ENCODE measurements at regions not wholly inside any gene's neighbourhood (a gene's known extent, or its start where the extent isn't known, plus 50 kb on each side); places are given as distances from the start of the nearest gene placed in this dataset.

- TF ChIP-seq EZH2 (IDR thresholded peaks at IDR 0.05; ENCODE audit: borderline replicate concordance, low read length), result no peak
- no peak for TF ChIP-seq CTCF (IDR thresholded peaks at IDR 0.05; ENCODE audit: low read length)
- Histone ChIP-seq H3K36me3 (ENCODE audit: insufficient read depth, low read length) (no peaks in the 10 kb centered on the region), H3K4me3 (ENCODE audit: low read depth, low read length, poor library complexity, severe bottlenecking) (no peak overlapping the region), H3K79me2 (ENCODE audit: insufficient read depth, low read length) (no peaks in the 10 kb centered on the region), H3K4me1 (ENCODE audit: insufficient read depth, low read length, severe bottlenecking) (no peaks in the 10 kb centered on the region), H3K9me3 (ENCODE audit: low read length) (peaks cover 7% of the 10 kb centered on the region), H3K9ac (ENCODE audit: low read length) (no peak overlapping the region), H4K20me1 (ENCODE audit: insufficient read depth, low read length) (no peaks in the 10 kb centered on the region), H2AFZ (ENCODE audit: low read length) (no peak overlapping the region), H3K27me3 (ENCODE audit: insufficient read depth, low read length) (no peaks in the 10 kb centered on the region), H3K27ac (ENCODE audit: low read depth, low read length, poor library complexity, severe bottlenecking) (no peak overlapping the region), H3K9me2 (ENCODE audit: low read depth, low read length) (no peaks in the 10 kb centered on the region), H3F3A (ENCODE audit: insufficient read depth, low read length) (no peaks in the 10 kb centered on the region), H3K4me2 (ENCODE audit: low read length) (no peak overlapping the region)
Measured at GRCh38 chr4:123937581-123937980, 541.0 kb downstream of the SPRY1 start.

- H3K27ac ChIP-seq (ENCODE audit: low read depth, low read length, poor library complexity, severe bottlenecking), result no peak overlapping the region
- H3K27me3 ChIP-seq (ENCODE audit: insufficient read depth, low read length), result no peaks in the 10 kb centered on the region
- no peak overlapping the region for H3K4me3 ChIP-seq (ENCODE audit: low read depth, low read length, poor library complexity, severe bottlenecking)
- no peak for TF ChIP-seq EZH2 (IDR thresholded peaks at IDR 0.05; ENCODE audit: borderline replicate concordance, low read length)
- no peak for TF ChIP-seq CTCF (IDR thresholded peaks at IDR 0.05; ENCODE audit: low read length)
- H3K4me2 ChIP-seq (ENCODE audit: low read length), result no peak overlapping the region
- no peak overlapping the region for H3K9ac ChIP-seq (ENCODE audit: low read length)
- H3K79me2 ChIP-seq (ENCODE audit: insufficient read depth, low read length), result no peaks in the 10 kb centered on the region
- H3K9me2 ChIP-seq (ENCODE audit: low read depth, low read length), result no peaks in the 10 kb centered on the region
- no peaks in the 10 kb centered on the region for H3K36me3 ChIP-seq (ENCODE audit: insufficient read depth, low read length)
- peaks cover 9% of the 10 kb centered on the region for H3K9me3 ChIP-seq (ENCODE audit: low read length)
- H3F3A ChIP-seq (ENCODE audit: insufficient read depth, low read length), result no peaks in the 10 kb centered on the region
- H3K4me1 ChIP-seq (ENCODE audit: insufficient read depth, low read length, severe bottlenecking), result no peaks in the 10 kb centered on the region
- H4K20me1 ChIP-seq (ENCODE audit: insufficient read depth, low read length), result no peaks in the 10 kb centered on the region
- H2AFZ ChIP-seq (ENCODE audit: low read length), result no peak overlapping the region
Measured at GRCh38 chr4:123939621-123940020, 543.0 kb downstream of the SPRY1 start.

- no peaks in the 10 kb centered on the region for H3F3A ChIP-seq (ENCODE audit: insufficient read depth, low read length)
- TF ChIP-seq CTCF (IDR thresholded peaks at IDR 0.05; ENCODE audit: low read length) (no peak), EZH2 (IDR thresholded peaks at IDR 0.05; ENCODE audit: borderline replicate concordance, low read length) (no peak)
- H3K27me3 ChIP-seq (ENCODE audit: insufficient read depth, low read length), result no peaks in the 10 kb centered on the region
- H3K4me2 ChIP-seq (ENCODE audit: low read length), result no peak overlapping the region
- peaks cover 9% of the 10 kb centered on the region for H3K9me3 ChIP-seq (ENCODE audit: low read length)
- H3K4me3 ChIP-seq (ENCODE audit: low read depth, low read length, poor library complexity, severe bottlenecking), result no peak overlapping the region
- no peaks in the 10 kb centered on the region for H3K4me1 ChIP-seq (ENCODE audit: insufficient read depth, low read length, severe bottlenecking)
- H3K36me3 ChIP-seq (ENCODE audit: insufficient read depth, low read length), result no peaks in the 10 kb centered on the region
- no peak overlapping the region for H2AFZ ChIP-seq (ENCODE audit: low read length)
- no peaks in the 10 kb centered on the region for H4K20me1 ChIP-seq (ENCODE audit: insufficient read depth, low read length)
- H3K9ac ChIP-seq (ENCODE audit: low read length), result no peak overlapping the region
- no peak overlapping the region for H3K27ac ChIP-seq (ENCODE audit: low read depth, low read length, poor library complexity, severe bottlenecking)
- no peaks in the 10 kb centered on the region for H3K79me2 ChIP-seq (ENCODE audit: insufficient read depth, low read length)
- no peaks in the 10 kb centered on the region for H3K9me2 ChIP-seq (ENCODE audit: low read depth, low read length)
Measured at GRCh38 chr4:123940604-123941003, 544.0 kb downstream of the SPRY1 start.
